T-cell (primary cell): ENCODE measurements at regions not wholly inside any gene's neighbourhood (a gene's known extent, or its start where the extent isn't known, plus 50 kb on each side); places are given as distances from the start of the nearest gene placed in this dataset.

ENCODE experiments used
- ATAC-seq, 4 experiments: fragments of 200-7000 bp in 3 of 4; fragments of 150-1000 bp in 1 of 4; cut with Tn5 transposase; replicated peaks in 1 of 4; 1 replicate in 3 of 4; 2 replicates in 1 of 4; pipeline ENCODE4 v1.10.0; 2021; ENCODE audit warnings: moderate library complexity in 3 of 4, mild to moderate bottlenecking in 2 of 4, moderate number of reproducible peaks in 1 of 4
- CTCF ChIA-PET, 2 donors: fragments of 300-600 bp; sonication (Branson Sonifier 250); formaldehyde crosslinking; loops; one replicate each; lab custom pipeline; 2022; ENCODE audit warnings: antibody characterized with exemption in 2 of 2; lab: Charles Lee
- POLR2A ChIA-PET, 2 donors: fragments of 300-600 bp; sonication (Branson Sonifier 250); formaldehyde crosslinking; loops; one replicate each; lab custom pipeline; 2022; ENCODE audit warnings: antibody characterized with exemption in 2 of 2; lab: Charles Lee
- DNase-seq, 35 experiments: peaks; one replicate each; pipeline versions ENCODE4 v3.0.0 to v3.0.0-alpha.2; 2013 to 2023
- H3K27ac ChIP-seq: one replicate; pipeline ENCODE4 v1.5.1; 2013; ENCODE audit warnings: low read length
- H3K27me3 ChIP-seq, 2 experiments: replicated peaks in 1 of 2; 1 replicate in 1 of 2; 2 replicates in 1 of 2; pipeline versions ENCODE4 v1.6.1 to v1.7.0; 2013; ENCODE audit warnings: low read length in 1 of 2, mixed read lengths in 1 of 2; ENCODE audit not compliant: control insufficient read depth in 2 of 2, insufficient read depth in 2 of 2; ENCODE audit errors: extremely low read depth in 1 of 2
- H3K36me3 ChIP-seq, 2 donors: 1 replicate in 1 of 2; 2 replicates in 1 of 2; pipeline versions ENCODE4 v1.6.1 to v1.7.0; 2013; ENCODE audit warnings: low read length in 1 of 2; ENCODE audit not compliant: control insufficient read depth in 2 of 2, insufficient read depth in 1 of 2; ENCODE audit errors: extremely low read depth in 1 of 2
- H3K4me1 ChIP-seq, 2 experiments: 1 replicate in 1 of 2; 2 replicates in 1 of 2; pipeline versions ENCODE4 v1.6.1 to v1.7.0; 2013; ENCODE audit warnings: low read length in 2 of 2, mixed read lengths in 1 of 2; ENCODE audit not compliant: insufficient read depth in 2 of 2, control insufficient read depth in 1 of 2; ENCODE audit errors: extremely low read depth in 1 of 2
- H3K4me3 ChIP-seq, 2 donors: 1 replicate in 1 of 2; 2 replicates in 1 of 2; pipeline versions ENCODE4 v1.5.1 to v1.7.0; 2013; ENCODE audit warnings: mild to moderate bottlenecking in 2 of 2, low read length in 1 of 2, moderate library complexity in 1 of 2; ENCODE audit not compliant: control insufficient read depth in 1 of 2; ENCODE audit errors: extremely low read depth in 1 of 2
- H3K9me3 ChIP-seq: 2 replicates; pipeline ENCODE4 v1.7.0; 2013
- H3K27ac Mint-ChIP-seq, 2 donors: one replicate each; pipeline ENCODE4 v1.8.0; 2020 to 2021; ENCODE audit warnings: mild to moderate bottlenecking in 2 of 2, mixed read lengths in 2 of 2
- H3K27me3 Mint-ChIP-seq, 2 donors: one replicate each; pipeline ENCODE4 v1.8.0; 2021 to 2022; ENCODE audit warnings: mixed read lengths in 2 of 2
- H3K36me3 Mint-ChIP-seq: one replicate; pipeline ENCODE4 v1.8.0; 2021; ENCODE audit warnings: mixed read lengths
- H3K4me1 Mint-ChIP-seq, 3 donors: one replicate each; pipeline ENCODE4 v1.8.0; 2020 to 2022; ENCODE audit warnings: mixed read lengths in 3 of 3, mild to moderate bottlenecking in 1 of 3
- H3K4me3 Mint-ChIP-seq, 3 donors: one replicate each; pipeline ENCODE4 v1.8.0; 2020 to 2022; ENCODE audit warnings: mild to moderate bottlenecking in 3 of 3, mixed read lengths in 3 of 3, moderate library complexity in 3 of 3
- H3K9me3 Mint-ChIP-seq, 3 donors: one replicate each; pipeline ENCODE4 v1.8.0; 2020 to 2022; ENCODE audit warnings: mixed read lengths in 3 of 3
- WGBS: methylation state at CpG from one replicate; pipeline ENCODE4 v1.1.5; 2013; ENCODE audit warnings: missing lambda C conversion rate; ENCODE audit not compliant: insufficient coverage; 5-methylcytosine and 5-hydroxymethylcytosine counted together

DNA sequence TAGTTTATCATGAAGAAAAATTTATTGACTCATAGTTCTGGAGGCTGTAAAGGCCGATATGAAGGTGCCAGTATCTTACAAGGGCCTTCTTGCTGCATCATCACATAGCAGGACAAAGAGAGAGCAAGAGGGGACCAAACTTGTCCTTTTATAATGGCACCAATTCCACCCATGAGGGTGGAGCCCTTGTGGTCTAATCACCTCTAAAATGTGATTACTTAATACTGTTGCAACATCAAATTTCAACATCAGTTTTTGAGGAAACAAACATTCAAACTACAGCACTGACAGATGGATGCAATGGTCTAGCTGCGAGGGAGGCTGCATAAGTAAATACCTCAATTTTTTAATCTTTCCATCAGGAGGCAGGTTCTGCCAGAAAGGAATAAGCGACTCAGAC, 76.7 kb upstream of the LAMA2 start:
- Mint-ChIP-seq H3K36me3 (no peaks in the 10 kb centered on the region), H3K4me3 (no peak overlapping the region), H3K27ac (no peak overlapping the region), H3K9me3 (peaks cover 0 to 6% (median 0%) of the 10 kb centered on the region in 3 donors), H3K4me1 (no peaks in the 10 kb centered on the region), H3K27me3 (peaks cover 0 to 4% of the 10 kb centered on the region in 2 donors)
- Histone ChIP-seq H3K27me3 (no peaks in the 10 kb centered on the region), H3K36me3 (no peaks in the 10 kb centered on the region), H3K4me1 (no peaks in the 10 kb centered on the region), H3K27ac (no peak overlapping the region), H3K9me3 (no peaks in the 10 kb centered on the region), H3K4me3 (no peak overlapping the region)
- ChIA-PET POLR2A (no interaction called here), CTCF (no interaction called here)
- 60% methylated on average over 2 of the region's 3 CpGs for WGBS
- ATAC-seq (no peak), DNase-seq (no peak)

DNA sequence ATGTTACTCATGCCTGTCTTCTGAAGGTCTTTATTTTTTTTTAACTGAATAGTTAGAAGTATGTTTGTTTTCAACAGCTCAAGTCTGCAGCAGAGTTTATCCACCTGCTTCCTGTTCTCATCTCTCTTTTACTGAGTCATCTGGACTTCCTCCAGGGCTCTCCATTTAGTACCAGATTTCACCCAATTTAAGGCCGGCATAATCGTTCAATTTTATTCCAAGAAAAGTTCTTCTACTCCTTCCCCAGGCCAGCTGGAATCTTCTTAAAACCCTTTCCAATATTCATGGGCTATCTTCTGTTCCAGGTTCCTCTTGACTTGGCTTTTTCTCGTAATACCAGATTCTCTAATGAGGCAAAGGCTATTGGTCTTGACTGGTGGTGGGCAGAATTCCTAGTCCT, 79.0 kb upstream of the LAMA2 start:
- ATAC-seq (no peak), DNase-seq (no peak)
- H3K27me3 Mint-ChIP-seq = peaks cover 0 to 4% of the 10 kb centered on the region in 2 donors
- Histone ChIP-seq H3K36me3 (no peaks in the 10 kb centered on the region), H3K9me3 (no peaks in the 10 kb centered on the region), H3K4me1 (no peaks in the 10 kb centered on the region), H3K4me3 (no peak overlapping the region), H3K27ac (no peak overlapping the region), H3K27me3 (no peaks in the 10 kb centered on the region)
- POLR2A ChIA-PET = no interaction called here
- CTCF ChIA-PET = no interaction called here
- H3K4me3 Mint-ChIP-seq = no peak overlapping the region
- WGBS = 70% methylated on average over 2 of the region's 3 CpGs
- H3K4me1 Mint-ChIP-seq = no peaks in the 10 kb centered on the region
- H3K36me3 Mint-ChIP-seq = no peaks in the 10 kb centered on the region
- H3K9me3 Mint-ChIP-seq = peaks cover 0 to 6% (median 0%) of the 10 kb centered on the region in 3 donors
- no peak overlapping the region for H3K27ac Mint-ChIP-seq

DNA sequence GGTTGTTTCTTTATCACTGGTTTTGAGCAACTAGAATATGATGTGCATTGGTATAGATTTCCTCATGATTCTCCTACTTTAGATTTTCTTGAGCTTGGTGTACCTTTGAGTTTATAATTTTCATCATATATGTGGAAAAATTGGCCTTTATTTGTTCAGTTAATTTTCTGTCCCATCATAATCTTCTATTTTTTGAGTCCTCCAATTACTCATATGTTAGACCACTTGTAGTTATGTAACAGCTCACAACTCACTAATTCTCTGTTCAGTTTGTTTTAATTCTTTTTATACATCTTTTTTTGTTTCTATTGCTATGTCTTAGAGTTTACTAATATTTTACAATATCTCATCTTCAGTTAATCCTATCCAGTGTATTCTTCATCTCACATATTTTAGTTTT, 81.3 kb upstream of the LAMA2 start:
- CTCF ChIA-PET = interaction anchor here in 1 of 2 donors (0.6 kb wide), 1 partner anchor 478 kb away, joined by 3 read pairs; no protein-coding TSS in a partner anchor
- H3K27ac ChIP-seq = no peak overlapping the region
- H3K4me3 Mint-ChIP-seq = no peak overlapping the region
- peaks cover 0 to 6% (median 0%) of the 10 kb centered on the region in 3 donors for H3K9me3 Mint-ChIP-seq
- H3K4me3 ChIP-seq = no peak overlapping the region
- no peaks in the 10 kb centered on the region for H3K36me3 ChIP-seq
- H3K27ac Mint-ChIP-seq = no peak overlapping the region
- no peaks in the 10 kb centered on the region for H3K36me3 Mint-ChIP-seq
- POLR2A ChIA-PET = no interaction called here
- no peak for ATAC-seq
- no peaks in the 10 kb centered on the region for H3K27me3 ChIP-seq
- no peaks in the 10 kb centered on the region for H3K9me3 ChIP-seq
- peaks cover 0 to 4% of the 10 kb centered on the region in 2 donors for H3K27me3 Mint-ChIP-seq
- H3K4me1 Mint-ChIP-seq = no peaks in the 10 kb centered on the region
- no peaks in the 10 kb centered on the region for H3K4me1 ChIP-seq
- no peak for DNase-seq

- peaks cover 0 to 14% of the 10 kb centered on the region in 2 experiments for H3K27me3 ChIP-seq
- peaks cover 3 to 10% of the 10 kb centered on the region in 2 donors for H3K27me3 Mint-ChIP-seq
- ChIA-PET POLR2A (no interaction called here), CTCF (no interaction called here)
- ATAC-seq = no peak
- H3K27ac Mint-ChIP-seq = no peak overlapping the region
- no peaks in the 10 kb centered on the region for H3K9me3 Mint-ChIP-seq
- H3K36me3 ChIP-seq = no peaks in the 10 kb centered on the region
- no peak for DNase-seq
- WGBS = no CpG with 5 or more reads among the region's 3 CpGs
- H3K27ac ChIP-seq = no peak overlapping the region
- no peaks in the 10 kb centered on the region for H3K4me1 Mint-ChIP-seq
- H3K4me1 ChIP-seq = no peaks in the 10 kb centered on the region
- no peaks in the 10 kb centered on the region for H3K36me3 Mint-ChIP-seq
- H3K4me3 ChIP-seq = no peak overlapping the region
- no peak overlapping the region for H3K4me3 Mint-ChIP-seq
- H3K9me3 ChIP-seq = no peaks in the 10 kb centered on the region
Observed at GRCh38 chr6:128784266-128784665, 98.7 kb upstream of the LAMA2 start.

DNA sequence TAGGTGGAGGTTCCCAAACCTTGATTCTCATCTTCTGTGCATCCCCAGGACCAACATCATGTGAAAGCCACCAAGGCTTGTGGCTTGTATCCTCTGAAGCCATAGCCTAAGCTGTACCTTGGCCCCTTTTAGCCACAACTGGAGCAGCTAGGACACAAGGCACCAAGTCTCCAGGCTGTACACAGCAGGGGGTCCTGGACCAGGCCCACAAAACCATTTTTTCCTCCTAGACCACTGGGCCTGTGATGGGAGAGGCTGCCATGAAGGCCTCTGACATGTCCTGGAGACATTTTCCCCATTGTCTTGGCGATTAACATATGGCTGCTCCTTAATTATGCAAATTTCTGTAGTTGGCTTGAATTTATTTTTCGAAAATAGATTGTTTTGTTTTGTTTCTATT, 114.8 kb upstream of the LAMA2 start:
- no peaks in the 10 kb centered on the region for H3K36me3 ChIP-seq
- DNase-seq (no peak), ATAC-seq (no peak)
- WGBS = 29% methylated on average over 1 of the region's 2 CpGs
- H3K27ac Mint-ChIP-seq = no peak overlapping the region
- H3K4me3 ChIP-seq = no peak overlapping the region
- H3K27ac ChIP-seq = no peak overlapping the region
- no peaks in the 10 kb centered on the region for H3K4me1 ChIP-seq
- peaks cover 0 to 2% of the 10 kb centered on the region in 2 experiments for H3K27me3 ChIP-seq
- ChIA-PET POLR2A (no interaction called here), CTCF (no interaction called here)
- H3K27me3 Mint-ChIP-seq = no peaks in the 10 kb centered on the region
- no peaks in the 10 kb centered on the region for H3K4me1 Mint-ChIP-seq
- H3K36me3 Mint-ChIP-seq = no peaks in the 10 kb centered on the region
- no peaks in the 10 kb centered on the region for H3K9me3 ChIP-seq
- no peak overlapping the region for H3K4me3 Mint-ChIP-seq
- H3K9me3 Mint-ChIP-seq = peaks cover 6% of the 10 kb centered on the region in 3 donors

- Mint-ChIP-seq H3K4me3 (no peak overlapping the region), H3K27me3 (peaks cover under 1 to 4% of the 10 kb centered on the region in 2 donors), H3K4me1 (no peaks in the 10 kb centered on the region), H3K9me3 (peaks cover 4 to 6% (median 4%) of the 10 kb centered on the region in 3 donors), H3K36me3 (no peaks in the 10 kb centered on the region), H3K27ac (no peak overlapping the region)
- no CpG with 5 or more reads among the region's 1 CpG for WGBS
- no peak overlapping the region for H3K27ac ChIP-seq
- H3K27me3 ChIP-seq = peaks cover 0 to 2% of the 10 kb centered on the region in 2 experiments
- DNase-seq (no peak), ATAC-seq (no peak)
- no peaks in the 10 kb centered on the region for H3K9me3 ChIP-seq
- POLR2A ChIA-PET = no interaction called here
- no peak overlapping the region for H3K4me3 ChIP-seq
- CTCF ChIA-PET = no interaction called here
- no peaks in the 10 kb centered on the region for H3K36me3 ChIP-seq
- H3K4me1 ChIP-seq = no peaks in the 10 kb centered on the region
Observed at GRCh38 chr6:128767705-128768104, 115.2 kb upstream of the LAMA2 start.

DNA sequence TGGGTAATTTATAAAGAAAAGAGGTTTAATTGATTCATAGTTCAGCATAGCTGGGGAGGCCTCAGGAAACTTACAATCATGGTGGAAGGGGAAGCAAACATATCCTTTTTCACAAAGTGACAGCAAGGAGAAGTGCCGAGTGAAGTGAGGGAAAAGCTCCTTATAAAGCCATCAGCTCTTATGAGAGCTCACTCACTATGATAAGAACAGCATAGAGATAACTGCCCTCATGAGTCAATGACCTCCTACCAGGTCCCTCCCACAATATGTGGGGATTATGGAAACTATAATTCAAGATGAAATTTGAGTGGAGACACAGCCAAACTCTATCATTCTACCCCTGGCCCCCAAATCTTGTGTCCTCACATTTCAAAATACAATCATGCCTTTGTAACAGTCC, 115.8 kb upstream of the LAMA2 start:
- Histone ChIP-seq H3K4me3 (no peak overlapping the region), H3K9me3 (no peaks in the 10 kb centered on the region), H3K27me3 (peaks cover 0 to 2% of the 10 kb centered on the region in 2 experiments), H3K4me1 (no peaks in the 10 kb centered on the region), H3K27ac (no peak overlapping the region), H3K36me3 (no peaks in the 10 kb centered on the region)
- CTCF ChIA-PET = no interaction called here
- Mint-ChIP-seq H3K36me3 (no peaks in the 10 kb centered on the region), H3K9me3 (peaks cover 0 to 6% (median 4%) of the 10 kb centered on the region in 3 donors), H3K27ac (no peak overlapping the region), H3K4me3 (no peak overlapping the region), H3K27me3 (peaks cover 2 to 5% of the 10 kb centered on the region in 2 donors), H3K4me1 (no peaks in the 10 kb centered on the region)
- DNase-seq = no peak
- WGBS = no CpG with 5 or more reads among the region's 1 CpG
- POLR2A ChIA-PET = no interaction called here
- no peak for ATAC-seq
